ENCODE measurements at regions not wholly inside any gene's neighbourhood (a gene's known extent, or its start where the extent isn't known, plus 50 kb on each side); places are given as distances from the start of the nearest gene placed in this dataset.

DNA sequence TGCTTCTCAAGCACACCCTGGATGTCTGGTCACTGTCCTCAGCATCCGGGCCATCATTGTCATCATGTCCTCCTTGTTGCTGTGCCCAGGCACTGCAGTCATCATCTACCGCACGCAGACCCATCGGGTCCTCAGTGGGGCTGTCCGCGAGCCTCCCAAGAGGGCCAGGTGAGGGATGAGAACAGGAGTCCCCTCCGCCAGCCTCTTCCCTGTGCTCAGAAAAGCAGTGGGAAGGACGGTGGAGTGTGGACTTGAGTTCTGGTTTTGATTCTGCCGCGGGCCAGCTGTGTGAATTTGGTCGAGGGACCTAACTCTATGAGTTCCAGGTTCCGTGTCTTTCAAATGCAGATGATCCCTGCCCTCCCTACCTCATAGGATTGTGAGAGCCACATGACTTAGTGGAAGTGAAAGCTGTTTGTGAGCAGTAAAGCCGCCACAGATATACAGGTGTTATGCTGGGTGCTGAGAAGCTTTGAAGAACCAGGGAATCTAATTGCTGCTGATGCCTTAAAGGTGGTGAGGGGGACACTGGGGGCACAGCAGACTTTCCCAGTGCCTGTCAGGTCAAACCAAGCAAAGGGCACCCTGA lies 122.9 kb upstream of the RAP1B start:
- TF ChIP-seq CTCF (IDR thresholded peaks at IDR 0.05) (no peak), POLR2A (IDR thresholded peaks at IDR 0.05) (no peak)
- DNase-seq, result no peak
- intact Hi-C loops (cut with DNase I), result no loop called here
- H3K4me3 ChIP-seq, result no peak overlapping the region
- H3K9me3 ChIP-seq, result no peaks in the 10 kb centered on the region
- WGBS, 2 donors, result 80 to 85% methylated on average over 4 to 12 of the region's 13 CpGs
- no peaks in the 10 kb centered on the region for H3K36me3 ChIP-seq
- H3K27ac ChIP-seq, result no peak overlapping the region
- H3K27me3 ChIP-seq, result peaks cover 0 to 7% (median 0%) of the 10 kb centered on the region in 4 donors
- H3K4me1 ChIP-seq, result no peaks in the 10 kb centered on the region

DNA sequence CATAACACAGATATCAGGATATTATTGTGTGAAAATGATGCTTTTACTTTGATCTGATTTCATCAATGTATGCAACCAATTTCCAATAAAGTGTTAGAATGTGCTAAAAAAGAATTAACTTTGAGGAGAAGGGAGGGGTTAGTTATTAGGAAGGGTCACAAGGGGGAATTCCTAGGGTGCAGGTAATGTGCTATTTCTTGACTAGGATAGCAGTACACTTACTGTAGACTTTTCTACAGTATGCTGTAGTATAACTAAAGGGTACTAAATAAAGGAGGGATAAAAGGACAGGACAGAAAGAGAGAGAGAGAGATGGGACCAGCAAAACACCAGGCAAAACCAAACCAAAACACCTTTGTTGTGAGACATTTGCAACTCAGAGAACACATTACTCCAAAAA lies 121.4 kb upstream of the RAP1B start:
- DNase-seq, result no peak
- no peaks in the 10 kb centered on the region for H3K36me3 ChIP-seq
- H3K27ac ChIP-seq, result no peak overlapping the region
- TF ChIP-seq POLR2A (IDR thresholded peaks at IDR 0.05), result no peak
- no peak for TF ChIP-seq CTCF (IDR thresholded peaks at IDR 0.05)
- intact Hi-C loops (cut with DNase I), result no loop called here
- H3K27me3 ChIP-seq, result peaks cover 0 to 7% (median 0%) of the 10 kb centered on the region in 4 donors
- H3K4me1 ChIP-seq, result no peaks in the 10 kb centered on the region
- H3K9me3 ChIP-seq, result no peaks in the 10 kb centered on the region
- no peak overlapping the region for H3K4me3 ChIP-seq

DNA sequence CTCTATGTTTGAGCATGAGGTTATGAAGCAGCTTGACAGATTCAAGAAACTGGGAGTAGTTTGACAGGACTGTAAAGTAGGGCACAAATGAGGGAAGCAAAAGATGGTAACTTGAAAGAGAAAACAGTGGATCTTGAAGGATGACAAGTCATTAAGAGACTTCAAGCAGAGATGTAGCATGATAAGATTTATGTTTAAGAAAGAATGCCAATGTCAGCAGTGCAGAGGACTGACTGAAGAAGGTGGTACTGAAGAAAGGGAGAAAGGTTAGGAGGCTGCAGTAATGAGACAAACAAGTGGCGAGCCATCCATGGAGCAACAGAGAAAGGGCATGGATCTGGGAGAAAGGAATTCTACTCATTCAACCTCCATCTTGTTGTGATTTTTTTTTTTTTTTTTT lies 120.2 kb upstream of the RAP1B start:
- H3K27me3 ChIP-seq, result peaks cover 0 to 7% (median 0%) of the 10 kb centered on the region in 4 donors
- 90 to 97% methylated on average over 1 of the region's 1 CpG for WGBS, 2 donors
- H3K9me3 ChIP-seq, result no peaks in the 10 kb centered on the region
- TF ChIP-seq CTCF (IDR thresholded peaks at IDR 0.05), result no peak
- TF ChIP-seq POLR2A (IDR thresholded peaks at IDR 0.05), result no peak
- DNase-seq, result no peak
- H3K4me1 ChIP-seq, result peaks cover 0 to under 1% (median 0%) of the 10 kb centered on the region in 3 donors
- no peaks in the 10 kb centered on the region for H3K36me3 ChIP-seq
- intact Hi-C loops (cut with DNase I), result no loop called here
- H3K4me3 ChIP-seq, result no peak overlapping the region
- H3K27ac ChIP-seq, result no peak overlapping the region

DNA sequence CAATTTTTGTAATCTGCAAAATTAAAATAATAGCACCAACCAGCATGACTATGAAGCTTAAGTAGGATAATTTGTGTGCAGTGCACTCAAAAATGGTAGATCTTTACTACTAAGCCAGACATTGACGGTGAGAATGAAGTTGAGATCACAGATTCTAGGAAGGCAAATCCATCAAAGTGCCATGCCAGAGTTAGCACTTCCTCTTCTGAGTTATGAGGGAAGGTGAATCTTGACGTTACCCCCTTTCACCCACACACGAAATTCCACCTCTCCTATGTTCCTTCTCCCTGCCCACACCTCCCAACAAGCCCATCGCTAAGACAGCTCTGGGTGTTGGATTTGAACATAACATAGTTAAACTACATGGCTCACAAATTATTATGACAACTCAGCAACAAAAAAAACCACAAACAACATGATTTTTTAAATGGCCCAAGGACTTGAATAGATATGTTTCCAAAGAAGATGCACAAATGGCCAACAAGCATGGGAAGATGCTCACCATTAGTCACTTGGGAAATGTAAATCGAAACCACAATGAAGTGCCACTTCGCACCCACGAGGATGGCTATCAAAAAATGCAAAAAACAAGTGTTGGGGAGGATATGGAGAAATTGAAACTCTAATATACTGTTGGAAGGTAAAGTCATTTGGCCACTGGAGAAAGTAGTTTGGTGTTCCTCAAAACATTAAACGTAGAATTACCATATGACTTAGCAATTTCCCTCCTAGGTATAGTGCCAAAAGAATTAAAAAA lies 119.3 kb upstream of the RAP1B start:
- Histone ChIP-seq H3K4me1 (peaks cover 0 to 3% (median 3%) of the 10 kb centered on the region in 3 donors), H3K27me3 (peaks cover 0 to 7% (median 0%) of the 10 kb centered on the region in 4 donors), H3K4me3 (no peak overlapping the region), H3K9me3 (no peaks in the 10 kb centered on the region), H3K36me3 (no peaks in the 10 kb centered on the region), H3K27ac (no peak overlapping the region)
- no peak for TF ChIP-seq CTCF (IDR thresholded peaks at IDR 0.05)
- DNase-seq, result no peak
- 75 to 83% methylated on average over 8 of the region's 8 CpGs for WGBS, 2 donors
- intact Hi-C loops (cut with DNase I), result no loop called here

GRCh38 chr12:68495336-68496070 lies 115.2 kb upstream of the RAP1B start:
- Histone ChIP-seq H3K36me3 (no peaks in the 10 kb centered on the region), H3K27me3 (no peaks in the 10 kb centered on the region), H3K9me3 (no peaks in the 10 kb centered on the region), H3K27ac (peak overlapping the region in 3 of 4 donors; percentile 0 to 15 (median 2)), H3K4me1 (peaks cover 0 to 12% (median 5%) of the 10 kb centered on the region in 3 donors), H3K4me3 (no peak overlapping the region)
- TF ChIP-seq CTCF (IDR thresholded peaks at IDR 0.05) (no peak), POLR2A (IDR thresholded peaks at IDR 0.05) (no peak)
- no peak for DNase-seq
- intact Hi-C loops (cut with DNase I), result no loop called here
- 76 to 79% methylated on average over 3 of the region's 3 CpGs for WGBS, 2 donors
